K562 (cell line): ENCODE measurements at regions not wholly inside any gene's neighbourhood (a gene's known extent, or its start where the extent isn't known, plus 50 kb on each side); places are given as distances from the start of the nearest gene placed in this dataset.

Experiments
- ATAC-seq: fragments of 200-7000 bp; cut with Tn5 transposase; 3 replicates; pipeline ENCODE4 v1.9.1; 2020; ENCODE audit warnings: moderate library complexity
- BruUV-seq: library from RNA; stranded (reverse); fragments of 400-500 nt; replicated peaks from 2 replicates; lab custom pipeline; 2021; lab: Mats Ljungman, UMichigan
- CTCF ChIA-PET: fragments of 300-600 bp; formaldehyde crosslinking; extraction: SDS; loops from one replicate; lab custom pipeline; 2021; ENCODE audit warnings: low intra/inter-chr PET ratio; lab: Yijun Ruan, JAX
- POLR2A ChIA-PET: fragments of 300-600, 350-650 bp; sonication (Branson Sonifier 250); formaldehyde crosslinking; extraction: SDS; loops from one replicate; lab custom pipeline; 2021; ENCODE audit warnings: antibody characterized with exemption, inconsistent platforms; lab: Yijun Ruan, JAX
- DNase-seq, 4 experiments: peaks; one replicate each; pipeline versions ENCODE4 v3.0.0 to v3.0.0-alpha.2; 2011 to 2018; ENCODE audit warnings: low spot score in 3 of 4, mixed read lengths in 3 of 4; ENCODE audit errors: extremely low read depth in 1 of 4
- FAIRE-seq: peaks from 2 replicates; lab custom pipeline; 2011; peaks lifted over from hg19 to GRCh38; lab: Jason Lieb, UNC
- H2AFZ ChIP-seq: 2 replicates; pipeline ENCODE4 v1.6.0; 2011; ENCODE audit warnings: low read depth, low read length, control low read depth, inconsistent platforms
- H3K27ac ChIP-seq: fragments of 200-600 bp; 3 replicates; pipeline ENCODE4 v1.8.0; 2011; ENCODE audit warnings: low read depth, mild to moderate bottlenecking, control low read depth, inconsistent platforms, low read length, moderate library complexity, mixed read lengths; ENCODE audit errors: extremely low read depth
- H3K27me3 ChIP-seq, 2 experiments: fragments of 300-600 bp in 1 of 2; 2 replicates in 1 of 2; 3 replicates in 1 of 2; pipeline versions ENCODE4 v1.6.0 to v1.8.0; 2011; ENCODE audit warnings: inconsistent platforms in 2 of 2, low read length in 2 of 2, mild to moderate bottlenecking in 1 of 2, mixed read lengths in 1 of 2, moderate library complexity in 1 of 2; ENCODE audit not compliant: control insufficient read depth in 2 of 2, insufficient read depth in 2 of 2
- H3K36me3 ChIP-seq: fragments of 300-600 bp; 3 replicates; pipeline ENCODE4 v1.8.0; 2011; ENCODE audit warnings: mild to moderate bottlenecking, low read length, inconsistent platforms; ENCODE audit not compliant: control insufficient read depth, insufficient read depth
- H3K4me1 ChIP-seq, 2 experiments: fragments of 200-600 bp in 1 of 2; replicated peaks in 1 of 2; 2 replicates in 1 of 2; 3 replicates in 1 of 2; pipeline versions ENCODE4 v1.5.1 to v1.8.0; 2011; ENCODE audit warnings: inconsistent platforms in 2 of 2, low read length in 2 of 2, mild to moderate bottlenecking in 1 of 2, mixed read lengths in 1 of 2, moderate library complexity in 1 of 2; ENCODE audit not compliant: control insufficient read depth in 2 of 2, insufficient read depth in 2 of 2
- H3K4me2 ChIP-seq: 2 replicates; pipeline ENCODE4 v1.6.1; 2011; ENCODE audit warnings: low read length, control low read depth, inconsistent platforms, mixed read lengths; ENCODE audit not compliant: insufficient read depth
- H3K4me3 ChIP-seq: fragments of 200-600 bp; sonication (generic), shearing (Covaris generic); 2 replicates; pipeline ENCODE4 v1.5.1; 2016; ENCODE audit warnings: control low read depth, inconsistent platforms
- H3K79me2 ChIP-seq: fragments of 200-600 bp; 3 replicates; pipeline ENCODE4 v1.8.0; 2011; ENCODE audit warnings: low read length, inconsistent platforms; ENCODE audit not compliant: control insufficient read depth, insufficient read depth
- H3K9ac ChIP-seq, 2 experiments: 2 replicates each; pipeline versions ENCODE4 v1.6.0 to v1.6.1; 2011; ENCODE audit warnings: low read depth in 2 of 2, low read length in 2 of 2, control low read depth in 1 of 2, inconsistent platforms in 1 of 2, mild to moderate bottlenecking in 1 of 2, mixed read lengths in 1 of 2; ENCODE audit not compliant: insufficient read depth in 1 of 2
- H3K9me1 ChIP-seq: one replicate; pipeline ENCODE4 v1.6.0; 2011; ENCODE audit warnings: inconsistent platforms, mild to moderate bottlenecking, low read length, moderate library complexity; ENCODE audit not compliant: control insufficient read depth, insufficient read depth
- H3K9me3 ChIP-seq: replicated peaks from 2 replicates; pipeline ENCODE4 v1.5.1; 2011; ENCODE audit warnings: low read depth, low read length, inconsistent platforms; ENCODE audit not compliant: control insufficient read depth, insufficient read depth
- H4K20me1 ChIP-seq: replicated peaks from 2 replicates; pipeline ENCODE4 v1.6.1; 2011; ENCODE audit warnings: low read length, inconsistent platforms, mixed read lengths; ENCODE audit not compliant: control insufficient read depth, insufficient read depth
- BRCA1 ChIP-seq, 2 experiments: fragments of 450-650 bp in 1 of 2; sonication (generic) in 1 of 2; formaldehyde crosslinking in 1 of 2; IDR thresholded peaks; 2 replicates each; pipeline versions ENCODE4 v1.5.0 to v1.6.1; 2017 to 2020; ENCODE audit warnings: mild to moderate bottlenecking in 1 of 2, missing genetic modification reagents in 1 of 2
- CBX2 ChIP-seq: fragments of 200-600 bp; sonication (generic); IDR thresholded peaks from one replicate; pipeline ENCODE4 v1.6.1; 2012; ENCODE audit warnings: mild to moderate bottlenecking, low read length, inconsistent platforms; ENCODE audit not compliant: insufficient read depth, poor library complexity, severe bottlenecking
- CBX5 ChIP-seq: IDR thresholded peaks from 2 replicates; pipeline ENCODE4 v1.6.1; 2014; ENCODE audit warnings: low read depth, borderline replicate concordance
- CEBPB ChIP-seq: fragments of 450-650 bp; IDR thresholded peaks from 2 replicates; pipeline ENCODE4 v1.6.1; 2016; ENCODE audit warnings: missing genetic modification characterization, missing compliant biosample characterization
- FIP1L1 ChIP-seq: fragments of 200-400 bp; formaldehyde crosslinking; IDR thresholded peaks from 2 replicates; pipeline ENCODE4 v1.6.1; 2018; ENCODE audit warnings: mild to moderate bottlenecking, low read depth, low read length; ENCODE audit not compliant: poor library complexity, severe bottlenecking
- KAT8 ChIP-seq: fragments of 450-650 bp; IDR thresholded peaks from 2 replicates; pipeline ENCODE4 v1.6.1; 2016; ENCODE audit warnings: low read depth, mild to moderate bottlenecking
- PHF21A ChIP-seq: fragments of 450-650 bp; IDR thresholded peaks from 2 replicates; pipeline ENCODE4 v1.6.1; 2017; ENCODE audit warnings: low read depth, borderline replicate concordance
- PURB ChIP-seq: sonication (generic); formaldehyde crosslinking; IDR thresholded peaks from 2 replicates; pipeline ENCODE4 v1.9.0; 2021; ENCODE audit warnings: low read depth, mild to moderate bottlenecking, missing genetic modification reagents
- ZBTB34 ChIP-seq: fragments of 250-450 bp; sonication (Bioruptor Pico); IDR thresholded peaks from 2 replicates; pipeline ENCODE4 v1.8.0; 2021; ENCODE audit warnings: mild to moderate bottlenecking, moderate library complexity
- ZKSCAN3 ChIP-seq: fragments of 250-450 bp; sonication (Bioruptor Pico); IDR thresholded peaks from 2 replicates; pipeline ENCODE4 v1.4.0; 2020
- ZNF609 ChIP-seq: sonication (generic); formaldehyde crosslinking; IDR thresholded peaks from 2 replicates; pipeline ENCODE4 v1.8.1; 2023; ENCODE audit warnings: missing genetic modification reagents, mild to moderate bottlenecking, borderline replicate concordance
- WGBS: fragments of 100-300 bp; shearing (Covaris generic); methylation state at CpG from one replicate; pipeline ENCODE4 v1.1.6; 2016; ENCODE audit warnings: low coverage, mixed read lengths; ENCODE audit not compliant: insufficient coverage; ENCODE audit errors: missing lambda C conversion rate; 5-methylcytosine and 5-hydroxymethylcytosine counted together
- in situ Hi-C: fragments of 300-500 bp; cut with MboI; formaldehyde crosslinking; loops from 4 replicates; pipeline ENCODE4 v1.15.0; 2018; ENCODE audit warnings: inconsistent platforms, mixed read lengths
- intact Hi-C: fragments of 100-400 bp; cut with micrococcal nuclease; formaldehyde crosslinking; loops from 2 replicates; pipeline ENCODE4 v1.14.2; 2022

GRCh38 chr11:130778705-130779104 lies 137.6 kb downstream of the SNX19 start:
- Histone ChIP-seq H3K4me1 (no peaks in the 10 kb centered on the region), H2AFZ (no peak overlapping the region)
- in situ Hi-C loops: no loop called here
- CTCF ChIA-PET: no interaction called here
- TF ChIP-seq CBX2 (no peak), CEBPB (peak; percentile 24; the same call in 1 of the 2 replicates)
- TF ChIP-seq, all 486 proteins: peak for 1
- POLR2A ChIA-PET: no interaction called here
- Histone ChIP-seq H3K4me3 (no peak overlapping the region), H3K36me3 (no peaks in the 10 kb centered on the region), H3K9me1 (no peaks in the 10 kb centered on the region), H3K4me2 (no peak overlapping the region), H3K79me2 (no peaks in the 10 kb centered on the region), H3K27ac (no peak overlapping the region), H3K9ac (no peak overlapping the region), H3K27me3 (peaks cover 0 to 7% of the 10 kb centered on the region in 2 experiments; a peak in 2 of 5 replicates), H4K20me1 (no peaks in the 10 kb centered on the region), H3K9me3 (no peaks in the 10 kb centered on the region)
- ATAC-seq (no peak), FAIRE-seq (no peak), DNase-seq (no peak)
- intact Hi-C loops: no loop called here
- BruUV-seq: no TSS peak

- 6% methylated on average over 1 of the region's 1 CpG for WGBS
- ChIA-PET POLR2A (no interaction called here), CTCF (no interaction called here)
- DNase-seq (no peak), FAIRE-seq (no peak), ATAC-seq (no peak)
- H3K79me2 ChIP-seq: no peaks in the 10 kb centered on the region
- H4K20me1 ChIP-seq: no peaks in the 10 kb centered on the region
- H3K9me3 ChIP-seq: no peaks in the 10 kb centered on the region
- no peak overlapping the region for H3K4me3 ChIP-seq
- H3K27ac ChIP-seq: no peak overlapping the region
- BruUV-seq: no TSS peak
- H3K4me2 ChIP-seq: no peak overlapping the region
- H2AFZ ChIP-seq: no peak overlapping the region
- H3K36me3 ChIP-seq: no peaks in the 10 kb centered on the region
- H3K9me1 ChIP-seq: no peaks in the 10 kb centered on the region
- in situ Hi-C loops: no loop called here
- H3K27me3 ChIP-seq: peaks cover 0 to 7% of the 10 kb centered on the region in 2 experiments; a peak in 2 of 5 replicates
- H3K9ac ChIP-seq: no peak overlapping the region
- no peaks in the 10 kb centered on the region for H3K4me1 ChIP-seq
- intact Hi-C loops: no loop called here
- TF ChIP-seq FIP1L1: no peak
- TF ChIP-seq ZBTB34 (CRISPR knock-in tag): no peak
- no peak for TF ChIP-seq BRCA1 (IDR thresholded peaks at IDR 0.05)
- no peak for TF ChIP-seq BRCA1 (CRISPR knock-in tag; IDR thresholded peaks at IDR 0.05)
- TF ChIP-seq PHF21A: no peak
- TF ChIP-seq KAT8: no peak
- no peak for TF ChIP-seq ZKSCAN3
- TF ChIP-seq CBX5: no peak
- no peak for TF ChIP-seq ZNF609 (CRISPR knock-in tag)
- no peak for TF ChIP-seq PURB
These were observed 137.0 kb downstream of the SNX19 start for GRCh38 chr11:130779267-130779666.
